Muscle of arm (tissue), 1 donor: ENCODE measurements at regions not wholly inside any gene's neighbourhood (a gene's known extent, or its start where the extent isn't known, plus 50 kb on each side); places are given as distances from the start of the nearest gene placed in this dataset.
A peak's percentile ranks its signal among the peaks of the same experiment; 100 is the strongest.
"Not testable (repeated sequence)": the region's sequence is repeated elsewhere in the genome, so short reads cannot be mapped to it uniquely, and the experiment has no call there.

Experiments
- DNase-seq: peaks from one replicate; pipeline ENCODE4 v3.0.0-alpha.2; 2013

DNA sequence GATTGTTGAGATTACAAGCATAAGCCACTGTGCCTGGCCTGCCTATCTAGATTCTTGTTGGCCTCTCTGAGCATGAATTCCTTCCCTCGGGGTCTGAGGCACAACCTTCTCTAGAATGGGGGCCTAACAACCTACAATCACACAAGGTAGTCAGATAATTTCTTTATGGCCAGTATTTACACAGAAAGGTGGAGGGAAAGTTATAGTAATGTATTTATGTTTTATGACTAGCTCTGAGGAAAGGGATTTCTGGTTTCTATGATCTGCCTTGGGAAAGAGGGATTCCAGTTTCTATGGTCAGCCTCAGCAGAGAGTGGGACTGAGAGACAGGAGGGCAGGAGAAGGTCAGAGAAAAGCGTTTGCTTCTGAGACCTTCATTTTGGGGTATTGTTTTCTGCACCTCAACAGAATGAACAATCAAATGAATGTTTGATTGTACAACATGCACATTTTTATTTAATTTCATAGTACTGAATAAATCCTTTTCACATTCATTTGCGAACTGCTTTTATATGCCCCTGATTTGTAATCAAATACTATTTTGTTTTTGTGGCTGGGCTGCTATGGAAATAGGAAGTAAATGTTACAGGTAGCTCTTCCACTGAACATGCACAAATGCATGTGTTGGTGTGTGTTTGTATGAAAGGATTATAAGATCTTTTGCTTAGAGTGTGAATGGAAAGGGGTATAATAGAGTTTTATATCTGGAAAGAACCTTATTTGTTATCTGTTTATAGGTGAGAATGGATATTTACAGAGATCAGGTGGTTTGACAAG lies 499.7 kb upstream of the RGS6 start:
- no peak for DNase-seq

DNA sequence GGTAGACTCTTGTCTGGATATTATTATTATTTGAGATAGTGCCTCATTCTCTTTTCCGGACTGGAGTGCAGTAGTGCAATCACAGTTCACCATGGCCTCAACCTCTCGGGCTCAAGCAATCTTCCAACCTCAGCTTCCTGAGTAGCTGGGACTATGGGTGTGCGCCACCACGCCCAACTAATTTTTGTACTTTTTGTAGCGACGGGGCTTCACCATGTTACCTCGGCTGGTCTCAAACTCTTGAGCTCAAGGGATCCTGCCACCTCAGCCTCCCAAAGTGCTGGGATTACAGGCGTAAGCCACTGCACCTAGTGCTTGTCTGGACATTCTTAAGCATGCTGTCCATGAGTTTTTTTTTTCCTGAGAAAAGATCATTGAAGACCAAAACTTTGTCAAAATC lies 498.9 kb upstream of the RGS6 start:
- DNase-seq, result no peak

DNA sequence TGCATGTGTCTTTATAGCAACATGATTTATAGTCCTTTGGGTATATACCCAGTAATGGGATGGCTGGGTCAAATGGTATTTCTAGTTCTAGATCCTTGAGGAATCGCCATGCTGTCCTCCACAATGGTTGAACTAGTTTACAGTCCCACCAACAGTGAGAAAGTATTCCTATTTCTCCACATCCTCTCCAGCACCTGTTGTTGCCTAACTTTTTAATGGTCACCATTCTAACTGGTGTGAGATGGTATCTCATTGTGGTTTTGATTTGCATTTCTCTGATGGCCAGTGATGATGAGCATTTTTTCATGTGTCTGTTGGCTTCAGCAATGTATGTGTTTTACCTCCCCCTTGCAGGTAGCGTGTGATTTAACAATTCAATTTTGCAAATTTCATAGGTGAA lies 496.6 kb upstream of the RGS6 start:
- not testable (repeated sequence) for DNase-seq

DNA sequence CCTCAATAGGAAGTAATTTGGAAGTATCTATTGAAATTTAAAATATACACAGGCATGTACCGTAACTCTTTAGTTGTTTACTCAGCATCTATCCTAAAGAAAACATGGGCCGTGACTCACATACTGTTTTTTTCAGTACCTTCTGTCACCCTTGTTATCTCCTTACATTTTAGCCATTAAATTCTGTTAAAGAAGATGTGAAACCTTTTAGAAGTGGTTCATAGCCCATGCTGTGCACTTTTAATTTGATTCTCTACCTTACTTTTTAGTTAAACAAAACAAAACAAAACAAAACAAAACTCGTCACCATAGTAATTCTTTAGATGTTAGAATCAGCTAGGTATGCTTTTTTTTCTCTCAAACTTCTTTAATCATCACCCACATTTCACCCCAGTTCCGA lies 494.4 kb upstream of the RGS6 start:
- no peak for DNase-seq

DNA sequence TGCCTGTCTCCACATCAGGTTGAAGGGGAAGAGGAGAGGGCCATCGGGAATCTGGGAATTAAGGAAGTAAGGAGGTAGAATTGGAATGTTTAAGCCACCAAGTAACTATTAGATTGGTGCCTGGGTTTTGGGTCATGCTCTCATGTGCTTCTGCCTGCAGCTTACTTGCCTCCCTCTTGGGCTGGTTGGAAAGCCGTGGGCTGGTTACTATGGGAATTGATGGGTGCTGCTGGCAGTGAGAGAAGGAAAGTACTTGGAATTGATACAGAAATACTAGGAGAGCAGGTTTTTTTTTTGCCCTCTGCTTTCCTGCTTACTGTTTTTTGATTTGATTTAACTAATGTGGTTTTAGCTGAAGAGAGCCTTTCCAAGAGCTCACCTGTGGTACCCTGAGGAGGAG lies 493.5 kb upstream of the RGS6 start:
- DNase-seq, result no peak

DNA sequence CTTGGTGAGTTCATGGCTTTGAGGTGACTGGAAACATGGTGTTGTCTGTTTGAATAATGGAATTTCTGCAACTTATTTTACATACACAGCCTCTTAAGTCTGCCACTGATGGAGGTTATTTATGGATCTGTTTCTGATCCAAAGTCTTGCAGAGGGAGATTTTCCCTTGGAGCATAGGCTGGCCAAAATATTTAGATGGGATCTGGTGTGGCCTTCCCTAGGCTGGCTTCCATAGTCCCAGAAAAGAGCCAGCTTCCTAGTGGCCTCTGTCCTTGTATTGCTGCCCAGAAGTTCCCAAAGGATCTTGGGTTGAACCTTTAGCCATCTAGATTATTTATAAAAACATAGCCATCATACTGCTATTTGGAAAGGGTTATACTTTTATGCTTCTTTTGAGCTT lies 491.1 kb upstream of the RGS6 start:
- DNase-seq, result peak; percentile 30

DNA sequence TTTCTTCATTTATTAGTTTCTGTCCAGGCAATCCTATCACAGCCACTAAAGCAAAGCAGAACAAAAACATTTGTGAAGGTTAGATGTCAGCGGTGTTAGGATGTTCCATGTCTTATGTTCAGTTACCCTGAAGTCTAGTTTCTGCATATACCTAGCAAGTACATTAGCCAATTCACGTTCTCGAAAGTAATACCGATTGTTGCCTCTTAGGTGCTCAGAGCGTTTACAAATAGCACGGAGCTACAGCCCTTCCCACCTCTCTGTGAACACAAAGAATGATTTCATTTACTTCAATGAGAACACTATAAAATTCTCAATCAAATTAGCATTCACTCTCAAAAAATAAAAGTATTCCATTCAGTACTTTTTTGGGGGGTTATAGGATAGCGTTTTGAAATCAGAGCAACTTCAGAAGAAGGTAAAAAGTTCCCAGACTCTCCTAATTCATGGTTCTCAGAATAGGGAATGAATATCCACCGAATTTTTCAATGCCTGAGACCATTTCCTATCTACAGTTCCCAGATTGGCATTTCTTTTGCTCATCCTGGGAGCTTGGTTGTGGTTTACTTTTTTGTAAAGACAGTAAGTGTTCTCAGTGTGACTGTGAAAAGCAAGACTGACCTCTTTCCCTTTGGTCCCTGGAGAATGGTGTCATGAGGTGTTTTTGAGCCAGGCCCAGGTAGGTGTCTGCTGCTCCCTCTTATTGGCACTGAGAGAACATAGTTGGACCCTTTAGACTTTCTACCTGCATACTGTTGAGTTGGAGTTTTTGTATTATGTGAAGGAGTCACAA lies 488.0 kb upstream of the RGS6 start:
- DNase-seq, result no peak

DNA sequence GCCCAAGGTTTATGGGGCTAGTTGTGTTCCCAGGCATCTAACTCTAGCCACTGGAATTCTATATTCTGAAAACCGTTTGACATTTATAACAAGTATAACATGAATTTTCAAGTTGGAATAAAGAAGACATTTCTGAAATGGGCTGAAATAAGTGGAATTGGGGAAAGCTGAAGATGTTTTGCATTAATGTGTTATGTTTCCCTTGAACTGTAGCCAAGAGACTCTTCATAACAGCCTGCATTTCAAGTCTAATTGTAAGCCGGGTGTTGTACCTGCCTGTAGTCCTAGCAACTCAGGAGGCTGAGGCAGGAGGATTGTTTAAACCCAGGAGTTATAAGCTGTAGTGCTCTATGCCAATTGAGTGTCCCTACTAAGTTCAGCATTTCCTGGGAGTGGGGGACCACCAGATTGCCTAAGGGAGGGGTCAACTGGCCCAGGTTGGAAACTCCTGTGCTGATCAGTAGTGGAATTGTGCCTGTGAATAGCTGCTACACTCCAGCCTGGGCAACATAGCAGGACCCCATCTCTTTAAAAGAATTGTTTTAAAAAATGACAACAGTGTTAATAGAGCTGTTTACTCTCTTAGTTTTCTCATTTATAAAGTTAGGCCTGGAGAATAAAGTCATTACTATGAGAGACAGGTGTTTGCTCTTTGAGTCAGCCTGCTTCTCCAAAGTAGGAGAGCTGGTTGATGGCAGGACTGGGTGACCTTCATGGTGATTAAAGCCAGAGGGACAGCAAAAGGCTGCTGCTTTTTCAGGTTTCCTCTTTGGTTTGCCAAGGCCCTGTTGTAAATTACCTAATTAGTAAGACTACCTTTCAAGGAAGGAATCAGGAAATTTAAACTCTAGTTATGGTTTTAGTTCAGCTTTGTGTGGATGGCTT lies 483.6 kb upstream of the RGS6 start:
- DNase-seq, result no peak

DNA sequence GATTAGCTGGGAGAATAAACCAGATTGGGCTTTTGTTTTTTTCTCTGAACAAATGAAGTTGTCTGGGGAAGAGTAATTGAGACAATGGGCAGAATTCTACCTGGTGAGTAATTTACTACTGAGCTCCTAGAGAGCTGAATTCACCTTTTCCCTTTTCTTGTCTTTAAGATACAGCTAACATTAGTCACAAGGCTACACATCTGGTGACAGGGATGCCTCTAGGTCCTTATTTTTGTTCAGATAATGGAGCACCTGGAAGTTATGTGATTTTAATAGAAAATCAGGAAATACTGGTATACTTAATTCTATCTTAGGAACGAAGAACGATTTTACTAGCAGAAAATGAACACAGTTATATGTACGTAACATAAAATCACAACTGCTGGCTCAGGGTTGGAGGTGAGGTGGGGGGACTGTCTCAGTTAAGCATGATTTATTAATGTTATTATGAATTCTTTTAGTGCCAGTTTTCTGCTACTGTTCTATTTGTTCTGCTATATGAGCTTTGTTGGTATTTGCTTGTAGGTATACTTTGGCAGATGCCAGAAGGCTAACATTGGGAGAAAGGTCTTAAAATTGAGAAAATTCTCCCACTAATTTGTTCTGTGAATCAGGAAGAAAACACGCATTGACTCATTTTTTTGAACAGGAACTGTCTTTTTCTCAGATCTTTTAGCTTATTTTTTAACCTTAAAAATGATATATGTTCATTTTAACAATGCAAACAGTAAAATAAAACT lies 482.7 kb upstream of the RGS6 start:
- no peak for DNase-seq

DNA sequence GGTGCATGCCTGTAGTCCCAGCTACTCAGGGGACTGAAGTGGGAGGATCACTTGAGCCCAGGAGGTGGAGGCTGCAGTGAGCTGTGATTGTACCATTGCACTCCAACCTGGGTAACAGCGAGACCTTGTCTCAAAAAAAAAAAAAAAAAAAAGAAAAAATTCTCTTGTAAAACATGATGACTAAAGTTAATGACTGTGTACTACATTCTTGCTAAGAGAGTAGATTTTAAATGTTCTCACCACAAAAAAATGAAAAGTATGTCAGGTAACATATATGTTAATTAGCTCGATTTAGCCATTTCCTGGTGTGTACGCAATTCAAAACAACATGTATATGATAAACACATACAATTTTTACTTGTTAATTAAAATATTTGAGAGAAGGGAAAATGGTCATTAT lies 480.7 kb upstream of the RGS6 start:
- DNase-seq, result no peak

DNA sequence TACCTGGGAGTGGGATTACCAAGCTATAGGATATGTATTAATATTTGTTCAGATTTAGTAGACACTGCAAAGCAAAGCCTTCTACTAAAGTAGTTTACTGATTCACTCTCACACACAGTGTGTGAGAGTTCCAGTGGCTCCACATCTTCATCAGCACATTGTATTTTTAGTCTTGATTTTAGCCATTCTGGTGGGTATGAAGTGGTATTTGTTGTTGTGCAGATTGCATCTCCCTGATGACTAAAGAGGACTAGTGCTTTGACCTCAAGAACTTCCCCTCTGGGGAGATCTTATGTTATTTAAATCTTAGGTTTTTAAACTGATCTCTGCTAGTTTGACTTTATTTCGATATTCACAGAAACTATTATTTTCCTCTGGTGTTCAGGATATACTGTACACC lies 479.7 kb upstream of the RGS6 start:
- no peak for DNase-seq

DNA sequence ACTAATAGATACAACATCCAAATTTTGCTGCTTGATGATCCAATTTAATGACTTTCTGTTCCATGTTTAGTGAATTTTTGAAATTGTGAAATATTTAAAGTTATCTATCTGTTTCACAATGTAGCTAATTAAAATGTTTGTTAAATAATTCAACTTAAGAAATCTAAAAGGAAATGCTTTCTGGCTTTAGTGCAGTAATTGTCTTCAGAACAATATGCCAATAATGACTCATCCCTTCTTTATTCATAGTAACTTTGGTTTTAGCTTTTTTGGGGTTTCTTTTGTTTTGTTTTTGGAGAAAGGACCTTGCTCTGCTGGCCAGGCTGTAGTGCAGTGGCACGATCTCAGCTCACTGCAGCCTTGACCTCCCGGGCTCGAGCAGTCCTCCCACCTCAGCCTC lies 479.2 kb upstream of the RGS6 start:
- no peak for DNase-seq

DNA sequence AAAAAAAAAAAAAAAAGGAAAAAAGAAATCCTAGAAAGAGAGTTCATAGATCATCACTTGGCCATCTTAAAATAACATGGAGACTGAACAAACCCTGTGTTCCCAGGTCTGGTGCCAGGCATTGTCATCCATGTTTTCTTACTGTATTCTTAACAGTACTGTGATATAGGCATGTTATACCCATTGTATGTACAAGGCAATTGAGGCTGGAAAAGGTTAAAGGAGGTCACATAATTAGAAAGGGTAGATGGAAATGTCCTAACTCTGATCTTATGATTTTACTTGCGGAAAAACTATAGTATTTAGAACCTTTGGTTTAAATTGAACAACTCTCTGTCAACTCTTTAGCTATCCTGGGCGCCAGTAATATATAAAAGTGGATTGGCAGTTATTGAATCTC lies 478.2 kb upstream of the RGS6 start:
- DNase-seq, result no peak

DNA sequence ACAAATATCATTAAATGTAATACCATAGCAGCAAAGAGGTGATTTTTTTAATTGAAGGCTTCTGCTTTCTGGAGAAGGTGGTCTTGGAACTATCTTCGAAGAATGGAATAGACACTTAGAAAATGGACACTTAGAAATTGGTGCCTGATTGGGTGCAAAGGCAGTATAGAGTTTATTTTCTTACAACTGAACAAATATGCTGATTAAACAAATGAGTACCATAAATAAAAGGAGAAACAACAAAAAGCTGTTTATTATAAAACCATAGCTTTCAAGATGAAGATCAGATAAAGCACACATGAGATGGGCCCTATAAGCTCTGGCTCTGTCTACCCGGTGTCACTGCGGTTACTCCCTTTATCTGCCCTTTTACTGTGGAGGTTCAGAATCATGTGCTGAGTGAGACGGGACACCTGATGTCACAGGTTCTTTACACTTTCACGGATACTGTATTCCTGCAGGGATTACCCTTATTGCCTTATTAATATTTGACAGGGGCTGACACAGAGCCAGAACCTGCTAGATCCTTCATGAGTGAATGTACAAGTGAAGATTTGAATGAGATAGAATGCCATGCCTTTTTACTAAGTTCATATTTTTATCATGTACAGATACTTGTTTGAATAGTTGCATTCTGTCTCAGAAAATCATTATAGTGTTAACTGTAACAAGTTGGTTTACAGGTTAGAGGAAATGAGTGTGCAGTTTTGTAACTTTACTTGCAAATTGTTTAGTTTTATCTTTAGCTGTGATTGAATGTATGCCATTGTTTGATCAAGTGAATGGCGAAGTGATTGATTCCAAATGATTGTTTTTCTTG lies 477.5 kb upstream of the RGS6 start:
- DNase-seq, result no peak

DNA sequence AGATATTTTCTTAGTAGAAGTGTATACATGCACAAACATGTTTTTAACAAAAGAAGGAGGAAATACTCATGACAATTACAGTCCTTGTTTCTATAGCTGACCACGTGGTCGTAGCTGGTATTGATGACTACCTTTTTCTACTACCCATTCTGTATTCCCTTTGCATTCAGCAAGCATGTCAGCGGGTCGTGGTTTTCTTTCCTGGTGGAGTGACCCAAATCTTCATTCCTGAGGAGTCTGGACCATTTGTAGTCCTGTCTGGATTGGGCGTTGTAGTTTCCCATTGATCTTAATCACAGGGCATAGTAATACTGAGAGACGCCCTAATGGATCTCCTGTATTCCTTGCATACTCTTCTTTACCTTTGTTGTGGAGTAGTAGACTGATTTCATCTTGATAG lies 472.1 kb upstream of the RGS6 start:
- no peak for DNase-seq

DNA sequence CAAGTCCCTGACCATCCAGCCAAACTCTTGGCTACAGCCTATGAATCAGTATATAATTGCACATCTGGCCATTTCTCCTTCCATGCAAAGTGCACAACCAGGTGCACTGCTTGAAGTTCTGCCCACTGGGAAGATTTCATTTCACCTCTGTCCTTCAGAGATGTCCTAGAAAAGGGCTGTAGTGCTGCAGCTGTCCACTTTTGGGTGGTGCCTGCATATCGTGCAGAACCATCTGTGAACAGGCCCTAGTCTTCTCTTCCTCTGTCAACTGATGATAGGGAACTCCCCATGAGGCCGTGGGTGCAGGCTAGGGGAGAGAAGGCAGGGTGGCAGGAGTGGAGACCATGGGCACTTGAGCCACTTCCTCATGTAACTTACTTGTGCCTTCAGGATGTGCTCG lies 470.6 kb upstream of the RGS6 start:
- not testable (repeated sequence) for DNase-seq

DNA sequence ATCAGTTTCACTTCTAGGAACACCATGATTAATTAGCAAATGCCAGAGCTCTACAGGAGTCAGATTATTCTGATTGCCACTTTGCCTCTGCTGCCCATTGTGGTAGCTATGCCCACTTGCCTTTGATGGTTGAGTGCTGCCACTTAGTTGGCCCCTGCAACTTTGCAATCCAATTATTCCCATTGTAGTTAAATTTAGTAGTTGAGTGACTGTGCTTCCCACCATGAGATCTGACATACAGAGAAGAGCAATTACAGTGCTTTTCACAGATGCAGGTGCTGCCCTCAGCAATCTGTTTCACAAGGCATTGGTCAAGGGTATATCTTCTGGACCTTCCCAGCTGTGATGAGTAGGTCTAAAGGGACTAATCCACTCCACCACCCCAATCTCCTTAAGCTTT lies 468.4 kb upstream of the RGS6 start:
- DNase-seq, result no peak

DNA sequence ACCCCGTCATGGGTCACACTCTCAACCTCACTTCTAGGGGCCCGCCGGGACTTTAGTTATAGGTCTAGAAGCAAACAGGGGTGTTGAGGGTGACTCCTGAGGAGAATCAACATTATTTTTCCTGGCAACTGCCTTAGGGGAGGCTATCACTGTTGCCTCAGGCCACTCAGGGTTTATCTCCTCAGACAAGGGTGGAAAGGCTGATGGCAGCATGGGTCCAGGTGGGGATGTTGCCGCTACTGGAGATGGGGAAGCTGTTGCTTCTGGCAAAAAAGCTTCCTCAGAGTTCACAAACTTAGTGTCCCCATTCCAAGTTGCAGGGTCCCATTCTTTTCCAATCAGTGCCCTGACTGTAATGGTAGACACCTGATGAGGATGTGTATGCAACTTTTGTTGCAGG lies 467.4 kb upstream of the RGS6 start:
- no peak for DNase-seq

DNA sequence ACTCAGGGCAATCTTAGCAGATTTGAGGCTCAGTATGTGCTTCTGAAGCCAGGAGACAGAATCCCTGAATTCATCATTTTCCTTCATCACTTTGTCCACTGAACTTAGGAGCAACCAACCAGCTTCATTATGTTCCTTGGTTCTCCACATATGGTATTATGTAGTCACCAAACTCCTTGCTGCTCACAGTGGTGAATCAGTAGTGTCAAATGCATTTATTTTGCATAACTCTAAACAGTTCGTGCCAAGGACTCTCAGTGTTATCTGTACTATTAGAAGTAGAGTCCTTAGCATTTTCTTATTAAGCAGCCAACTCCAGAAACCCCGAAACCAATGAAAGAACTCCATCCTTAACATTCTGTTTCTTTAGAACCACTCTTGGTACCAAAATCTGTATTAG lies 466.9 kb upstream of the RGS6 start:
- DNase-seq, result no peak

DNA sequence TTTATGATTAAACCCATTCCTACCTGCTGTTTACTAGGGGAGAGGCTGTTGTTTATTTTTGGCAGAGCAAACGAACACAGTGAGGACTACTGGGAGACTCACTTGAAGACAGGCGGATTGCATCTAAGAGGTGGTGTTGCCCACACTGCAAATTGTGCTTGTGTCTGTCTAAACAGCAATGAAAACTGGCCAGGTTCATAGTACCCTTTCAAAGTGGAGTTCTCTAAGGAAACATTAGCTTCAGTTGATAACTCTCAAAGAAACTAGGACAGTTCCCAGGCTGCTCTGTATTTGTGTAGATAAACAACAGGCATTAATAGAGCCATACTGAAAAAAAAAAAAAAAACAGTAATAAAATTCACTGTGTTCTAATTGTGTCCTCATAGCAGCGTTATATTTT lies 466.0 kb upstream of the RGS6 start:
- DNase-seq, result no peak

DNA sequence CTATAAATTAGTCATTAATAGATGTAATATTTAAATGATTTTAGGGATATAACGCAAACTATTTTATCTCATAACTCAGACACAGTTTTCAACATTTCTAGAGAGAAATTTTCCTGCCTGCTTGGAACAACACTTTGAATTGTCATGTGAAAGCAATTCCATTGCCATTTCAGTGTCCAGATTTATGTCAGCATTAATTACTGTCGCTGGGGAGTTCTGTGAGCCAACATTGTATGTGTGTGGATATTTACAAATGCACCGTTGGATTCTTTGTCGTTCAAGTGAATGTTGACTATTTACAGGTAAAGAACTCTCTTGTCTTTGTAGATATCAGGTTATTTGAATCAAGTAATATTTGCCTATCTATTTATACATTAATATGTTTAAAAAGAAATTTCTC lies 465.3 kb upstream of the RGS6 start:
- DNase-seq, result no peak
